GM18507 (cell line): ENCODE measurements at regions not wholly inside any gene's neighbourhood (a gene's known extent, or its start where the extent isn't known, plus 50 kb on each side); places are given as distances from the start of the nearest gene placed in this dataset.

Experiments used
- DNase-seq: peaks from one replicate; pipeline ENCODE4 v3.0.0; 2011; ENCODE audit warnings: low read depth; ENCODE audit not compliant: insufficient read length; ENCODE audit errors: extremely low spot score
- FAIRE-seq: peaks from 2 replicates; lab custom pipeline; 2011; peaks lifted over from hg19 to GRCh38; lab: Jason Lieb, UNC

DNA sequence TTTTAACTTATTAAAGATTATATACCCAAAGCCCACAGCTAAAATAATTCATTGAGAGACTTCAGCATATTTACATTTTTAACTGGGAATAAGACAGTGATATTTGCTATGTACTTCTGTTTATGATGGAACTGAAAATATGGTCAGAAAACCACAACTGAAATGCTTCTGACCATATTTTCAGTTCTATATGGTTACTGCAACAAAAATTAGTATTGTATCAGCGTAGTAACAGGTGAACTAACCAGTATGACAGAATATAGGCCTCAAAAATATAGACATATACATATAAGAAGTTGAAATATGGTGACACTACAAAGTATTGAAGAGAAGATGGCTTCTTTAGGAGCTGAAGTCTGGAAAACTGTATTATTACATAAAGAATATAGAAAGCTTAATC lies 857.4 kb downstream of the OLFM4 start:
- FAIRE-seq = no peak
- no peak for DNase-seq

DNA sequence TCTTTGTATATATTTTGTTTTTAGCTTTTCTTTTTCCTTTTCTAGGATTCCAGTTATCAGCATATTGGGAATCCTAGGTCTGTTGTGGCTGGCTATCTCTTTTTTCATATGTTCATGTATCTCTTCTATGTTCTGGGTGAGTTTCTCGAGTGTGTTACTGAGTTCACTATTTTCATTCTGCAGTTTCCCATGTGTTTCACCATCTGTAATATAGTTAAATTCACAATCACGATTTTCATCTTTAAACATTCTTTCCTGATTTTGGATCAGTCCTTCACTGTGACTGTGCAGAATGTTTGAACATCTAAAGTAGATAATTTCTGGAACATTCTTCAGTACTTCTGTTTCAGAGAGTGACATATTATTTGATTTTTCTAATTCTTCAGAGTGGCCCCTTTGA lies 862.1 kb downstream of the OLFM4 start:
- DNase-seq = no peak
- no peak for FAIRE-seq

DNA sequence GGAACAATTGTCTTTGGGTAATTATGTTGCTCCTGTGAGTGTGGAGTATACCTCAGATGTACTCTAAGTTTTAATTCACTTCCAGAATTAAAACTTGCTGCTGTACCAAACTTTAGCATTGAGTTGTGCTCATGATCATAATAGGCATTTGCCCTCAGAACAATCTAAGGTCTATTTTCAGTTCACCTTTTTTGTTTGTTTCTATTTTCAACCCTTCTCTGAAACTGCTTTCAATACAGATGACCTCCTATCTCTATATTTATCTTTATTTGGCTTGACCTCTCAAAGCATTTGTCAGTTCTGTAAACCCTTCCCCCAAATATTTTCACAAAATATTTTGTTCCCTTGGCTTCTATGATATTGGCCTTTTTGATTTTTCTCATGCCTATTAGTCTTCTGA lies 873.0 kb downstream of the OLFM4 start:
- no peak for FAIRE-seq

DNA sequence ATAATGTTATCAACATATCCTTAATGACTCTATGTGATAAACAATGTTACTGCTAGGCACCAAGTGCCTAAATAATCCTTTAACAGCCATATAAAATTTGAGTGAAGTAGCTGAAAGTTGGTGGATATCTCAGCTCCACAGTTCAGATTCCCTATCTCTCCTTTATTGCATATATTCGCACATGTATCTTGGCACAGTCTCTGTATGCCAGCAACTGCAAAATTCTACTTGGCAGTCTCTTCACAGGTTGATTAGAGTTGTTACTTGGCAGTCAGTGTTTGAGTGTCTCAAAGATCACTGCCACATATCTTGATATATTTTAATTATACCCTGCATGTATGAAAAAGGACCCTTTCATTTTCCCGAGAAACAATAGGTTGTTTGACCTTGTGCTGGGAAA lies 879.3 kb downstream of the OLFM4 start:
- no peak for DNase-seq
- no peak for FAIRE-seq

More for the DNA sequence above, 873.0 kb downstream of the OLFM4 start:
- no peak for DNase-seq

DNA sequence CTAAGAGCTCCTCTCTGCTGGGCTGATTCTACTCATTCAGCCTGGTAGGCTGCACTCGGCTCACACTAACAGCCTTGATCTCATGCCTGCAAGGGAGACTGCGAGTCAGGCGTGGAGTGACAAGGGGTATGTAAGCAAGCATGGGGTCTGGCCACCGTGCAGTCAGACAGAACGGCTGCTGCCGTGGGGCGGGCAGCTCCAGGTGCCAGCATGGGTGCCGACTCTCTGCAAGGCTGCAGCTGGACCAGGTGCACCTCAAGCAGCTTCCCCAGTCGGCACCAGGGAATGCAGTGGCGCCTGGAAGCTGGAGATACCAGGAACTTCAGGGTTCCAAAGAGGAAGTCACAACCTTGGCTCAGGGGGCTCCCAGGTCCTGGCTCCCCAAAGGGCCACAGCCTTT lies 892.3 kb downstream of the OLFM4 start:
- DNase-seq (no peak), FAIRE-seq (no peak)

DNA sequence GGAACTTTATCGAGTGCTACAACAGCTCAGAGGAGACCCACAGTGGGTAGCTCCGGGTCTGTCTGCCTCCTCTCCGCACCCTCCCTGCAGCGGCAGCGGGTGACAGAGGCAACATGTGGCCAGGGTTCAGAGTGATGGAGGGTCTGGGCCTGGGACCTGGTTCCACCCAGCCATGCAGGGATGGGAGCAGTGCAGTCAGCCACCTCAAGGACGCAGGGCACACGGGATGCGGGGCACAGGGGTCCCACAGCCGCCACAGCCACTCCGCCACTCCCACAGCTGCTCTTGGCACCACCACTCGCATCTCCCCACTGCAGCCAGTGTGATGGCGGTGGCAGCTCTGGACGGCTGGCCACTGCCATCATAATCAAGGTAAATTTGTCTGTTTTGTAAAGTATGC lies 892.9 kb downstream of the OLFM4 start:
- FAIRE-seq = no peak

DNA sequence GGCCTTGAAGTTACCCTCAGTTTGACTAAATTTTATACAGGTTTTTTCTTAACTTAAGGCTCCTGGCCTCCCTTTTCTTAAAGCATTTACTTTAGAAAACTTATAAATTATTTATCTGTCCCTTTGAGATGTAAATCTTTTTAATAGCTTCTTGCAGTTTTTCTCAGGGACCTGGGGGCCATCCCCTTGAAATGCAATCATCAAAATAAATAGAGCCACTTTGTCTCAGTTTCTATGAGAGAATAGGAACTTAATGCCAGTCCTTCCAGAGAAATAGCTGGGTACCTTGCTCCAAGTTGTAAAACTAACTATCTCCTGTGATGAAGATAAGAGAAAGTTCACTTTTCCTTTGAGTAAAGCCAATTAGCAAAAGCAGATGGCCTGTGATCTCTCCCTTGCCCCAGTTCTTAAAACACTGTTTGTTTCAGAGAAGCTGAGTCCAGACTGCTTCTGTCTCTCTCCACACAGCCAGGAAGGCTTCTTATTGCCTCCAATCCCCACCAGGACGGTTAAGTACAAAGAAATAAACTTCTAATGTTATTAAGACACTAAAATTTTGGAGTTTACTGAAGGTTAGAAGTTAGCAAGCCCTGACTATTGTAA lies 913.1 kb downstream of the OLFM4 start:
- DNase-seq (no peak), FAIRE-seq (no peak)

More for the DNA sequence above, 892.9 kb downstream of the OLFM4 start:
- no peak for DNase-seq

DNA sequence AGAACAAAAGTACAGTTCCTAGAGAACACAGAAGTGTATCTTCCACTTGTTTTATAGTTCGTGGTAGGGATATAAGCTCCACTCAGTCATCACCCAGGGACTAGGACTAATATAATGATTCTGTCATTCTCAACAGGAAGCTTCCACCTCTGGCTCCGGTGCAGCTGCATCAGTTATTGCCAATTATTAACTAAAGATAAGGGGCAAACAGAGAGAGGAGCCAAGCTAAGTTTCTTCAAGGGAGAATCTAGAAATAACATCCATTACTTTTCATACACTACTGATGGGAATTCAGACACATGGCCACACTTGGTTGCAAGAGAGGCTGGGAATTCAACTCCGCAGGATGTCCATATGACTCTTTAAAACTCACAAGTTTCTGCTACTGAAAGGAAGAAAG lies 917.9 kb downstream of the OLFM4 start:
- FAIRE-seq = no peak
- no peak for DNase-seq

DNA sequence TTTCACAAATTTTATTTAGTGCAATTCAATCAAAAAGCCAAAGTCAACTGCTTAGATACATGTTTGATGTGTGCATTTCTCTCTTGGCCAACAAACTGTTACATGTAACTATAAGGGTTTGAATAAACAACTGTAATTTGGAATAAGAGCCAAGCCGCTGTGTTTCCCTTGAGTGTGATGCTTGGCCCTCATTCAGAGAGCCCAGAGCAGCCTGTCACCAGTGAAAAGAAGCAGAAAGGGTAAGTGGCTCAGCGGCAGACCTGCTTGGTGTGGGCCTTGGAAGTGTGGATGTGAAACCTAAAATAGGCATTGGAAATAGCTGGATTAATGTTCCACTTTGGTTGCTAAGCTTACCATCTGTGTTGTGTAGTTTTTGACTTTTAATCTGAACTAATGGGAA lies 924.6 kb downstream of the OLFM4 start:
- DNase-seq = no peak
- FAIRE-seq = no peak
